ENCODE measurements at regions not wholly inside any gene's neighbourhood (a gene's known extent, or its start where the extent isn't known, plus 50 kb on each side); places are given as distances from the start of the nearest gene placed in this dataset.

- Histone ChIP-seq H2AFZ (ENCODE audit: low read depth, low read length) (no peak overlapping the region), H3K79me2 (ENCODE audit: control insufficient read depth, insufficient read depth, low read length) (no peaks in the 10 kb centered on the region), H4K20me1 (replicated peaks; ENCODE audit: control insufficient read depth, extremely low read depth, insufficient read depth, low read length) (no peaks in the 10 kb centered on the region), H3K4me1 (ENCODE audit: control insufficient read depth, extremely low read depth, insufficient read depth, low read length) (peaks cover 11% of the 10 kb centered on the region), H3K9me3 (replicated peaks; ENCODE audit: control insufficient read depth, insufficient read depth, low read length) (no peaks in the 10 kb centered on the region), H3K27ac (ENCODE audit: insufficient read depth, low read depth, low read length) (no peak overlapping the region), H3K27me3 (ENCODE audit: control insufficient read depth in 2 of 2, insufficient read depth in 2 of 2, low read length in 2 of 2) (peaks cover 0 to 4% of the 10 kb centered on the region in 2 experiments), H3K9me1 (replicated peaks; ENCODE audit: control insufficient read depth, extremely low read depth, insufficient read depth, low read length) (no peaks in the 10 kb centered on the region), H3K4me2 (ENCODE audit: insufficient read depth, low read length) (no peak overlapping the region), H3K9ac (replicated peaks; ENCODE audit: extremely low read depth, insufficient read depth, low read length) (no peak overlapping the region), H3K36me3 (ENCODE audit: control insufficient read depth in 2 of 2, extremely low read depth in 1 of 2, insufficient read depth in 2 of 2, low read length in 2 of 2) (no peaks in the 10 kb centered on the region), H3K4me3 (replicated peaks in 1 of 3; ENCODE audit: insufficient read depth in 1 of 3, low read depth in 1 of 3, low read length in 3 of 3) (no peak overlapping the region)
- TF ChIP-seq GATA2 (IDR thresholded peaks at IDR 0.05; ENCODE audit: insufficient read depth, insufficient read length, low read depth, low read length), result no peak
- TF ChIP-seq JUN (IDR thresholded peaks at IDR 0.05; ENCODE audit: borderline replicate concordance, insufficient read depth, insufficient read length, low read depth), result peak; percentile 10
- TF ChIP-seq FOS (IDR thresholded peaks at IDR 0.05; ENCODE audit: borderline replicate concordance, insufficient read depth, low read length), result peak; percentile 78
- POLR2A ChIA-PET, result no interaction called here
- CTCF ChIA-PET, result interaction anchor here (1.1 kb wide), 1 partner anchor 9 kb away, joined by 3 read pairs; no protein-coding TSS in a partner anchor
- dilution Hi-C loops (cut with MboI; ENCODE audit: extremely low pct_ligation_motif_present, low sequenced_read_pairs), result no loop called here
- intact Hi-C loops (cut with micrococcal nuclease), result no loop called here
- no peak for DNase-seq (ENCODE audit: low read depth, low spot score)
- no peak for FAIRE-seq
- no TSS peak for BruUV-seq (replicated peaks)
These were observed 125.6 kb upstream of the PRNP start for GRCh38 chr20:4560667-4561066.

- Histone ChIP-seq H3K27me3 (ENCODE audit: control insufficient read depth in 2 of 2, insufficient read depth in 2 of 2, low read length in 2 of 2) (peaks cover 0 to 4% of the 10 kb centered on the region in 2 experiments), H4K20me1 (replicated peaks; ENCODE audit: control insufficient read depth, extremely low read depth, insufficient read depth, low read length) (no peaks in the 10 kb centered on the region), H3K79me2 (ENCODE audit: control insufficient read depth, insufficient read depth, low read length) (no peaks in the 10 kb centered on the region), H3K9me3 (replicated peaks; ENCODE audit: control insufficient read depth, insufficient read depth, low read length) (no peaks in the 10 kb centered on the region), H3K4me2 (ENCODE audit: insufficient read depth, low read length) (no peak overlapping the region), H3K9me1 (replicated peaks; ENCODE audit: control insufficient read depth, extremely low read depth, insufficient read depth, low read length) (no peaks in the 10 kb centered on the region), H3K9ac (replicated peaks; ENCODE audit: extremely low read depth, insufficient read depth, low read length) (no peak overlapping the region), H3K36me3 (ENCODE audit: control insufficient read depth in 2 of 2, extremely low read depth in 1 of 2, insufficient read depth in 2 of 2, low read length in 2 of 2) (no peaks in the 10 kb centered on the region), H3K27ac (ENCODE audit: insufficient read depth, low read depth, low read length) (no peak overlapping the region), H3K4me3 (replicated peaks in 1 of 3; ENCODE audit: insufficient read depth in 1 of 3, low read depth in 1 of 3, low read length in 3 of 3) (no peak overlapping the region), H3K4me1 (ENCODE audit: control insufficient read depth, extremely low read depth, insufficient read depth, low read length) (peaks cover 18% of the 10 kb centered on the region), H2AFZ (ENCODE audit: low read depth, low read length) (no peak overlapping the region)
- BruUV-seq (replicated peaks), result no TSS peak
- no peak for TF ChIP-seq JUN (IDR thresholded peaks at IDR 0.05; ENCODE audit: borderline replicate concordance, insufficient read depth, insufficient read length, low read depth)
- TF ChIP-seq MAX (IDR thresholded peaks at IDR 0.05; ENCODE audit: insufficient read depth, insufficient read length), result no peak
- TF ChIP-seq POLR2AphosphoS5 (IDR thresholded peaks at IDR 0.05; ENCODE audit: insufficient read depth, low read depth, low read length), result no peak
- no peak for TF ChIP-seq MYC (IDR thresholded peaks at IDR 0.05; ENCODE audit: low read depth, low read length)
- no peak for TF ChIP-seq CTCF (IDR thresholded peaks at IDR 0.05; ENCODE audit: extremely low read depth in 1 of 2, insufficient read depth in 1 of 2, low read depth in 1 of 2, low read length in 2 of 2)
- POLR2A ChIA-PET, result no interaction called here
- CTCF ChIA-PET, result interaction anchor here (1.1 kb wide), 1 partner anchor 8 kb away, joined by 3 read pairs; no protein-coding TSS in a partner anchor
- dilution Hi-C loops (cut with MboI; ENCODE audit: extremely low pct_ligation_motif_present, low sequenced_read_pairs), result no loop called here
- intact Hi-C loops (cut with micrococcal nuclease), result no loop called here
- no peak for DNase-seq (ENCODE audit: low read depth, low spot score)
- FAIRE-seq, result no peak
These were observed 126.3 kb upstream of the PRNP start for GRCh38 chr20:4559906-4560305.
